GM21786 (cell line): ENCODE measurements at regions not wholly inside any gene's neighbourhood (a gene's known extent, or its start where the extent isn't known, plus 50 kb on each side); places are given as distances from the start of the nearest gene placed in this dataset.
A peak's percentile ranks its signal among the peaks of the same experiment; 100 is the strongest.
"Not testable (repeated sequence)": the region's sequence is repeated elsewhere in the genome, so short reads cannot be mapped to it uniquely, and the experiment has no call there.

Experiments used
- ATAC-seq: cut with Tn5 transposase; IDR thresholded peaks from one replicate; pipeline ENCODE4 v1.9.1; 2021; ENCODE audit not compliant: unreplicated experiment

DNA sequence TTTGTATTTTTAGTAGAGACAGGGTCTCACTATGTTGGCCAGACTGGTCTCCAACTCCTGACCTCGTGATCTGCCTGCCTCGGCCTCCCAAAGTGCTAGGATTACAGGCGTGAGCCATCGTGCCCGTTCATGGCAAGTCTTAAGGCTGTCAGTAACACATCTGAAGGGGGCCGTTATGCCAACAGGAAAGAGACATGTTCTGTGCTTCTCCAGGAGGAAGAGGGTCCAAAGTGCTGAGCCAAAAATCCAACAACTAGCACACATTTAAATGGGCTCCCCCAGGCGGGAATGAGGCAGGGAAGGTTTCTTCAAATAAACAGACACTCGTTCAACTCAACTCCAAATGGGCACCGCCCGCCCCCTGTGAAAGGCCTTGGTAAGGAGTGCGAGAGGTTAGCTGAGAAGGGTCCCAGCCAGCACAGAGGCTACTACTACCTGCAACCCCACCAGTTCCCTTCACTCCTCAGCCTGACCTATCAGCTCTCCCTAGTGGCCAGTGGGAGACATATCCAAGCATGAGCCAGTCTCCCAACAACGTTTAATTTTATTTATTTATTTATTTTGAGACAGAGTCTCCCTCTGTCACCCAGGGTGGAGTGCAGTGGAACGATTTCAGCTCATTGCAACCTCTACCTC lies 84.1 kb upstream of the DMRT1 start:
- no peak for ATAC-seq

DNA sequence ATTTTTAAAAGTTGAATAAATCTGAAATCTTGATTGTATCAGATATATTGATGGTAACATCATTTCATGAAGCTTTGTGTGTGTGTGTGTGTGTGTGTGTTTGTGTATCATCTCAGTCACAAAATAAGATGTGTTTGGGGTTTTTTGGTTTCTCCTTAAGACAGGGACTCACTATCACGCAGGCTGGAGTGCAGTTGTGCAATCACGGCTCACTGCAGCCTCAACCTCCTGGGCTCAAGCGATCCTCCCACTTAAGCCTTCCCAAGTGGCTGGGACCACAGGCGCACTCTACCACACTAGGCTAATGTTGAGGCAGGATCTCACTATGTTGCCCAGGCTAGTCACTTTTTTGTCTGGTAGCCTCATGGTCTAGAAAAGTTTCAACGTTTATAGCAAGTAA lies 83.4 kb upstream of the DMRT1 start:
- no peak for ATAC-seq

DNA sequence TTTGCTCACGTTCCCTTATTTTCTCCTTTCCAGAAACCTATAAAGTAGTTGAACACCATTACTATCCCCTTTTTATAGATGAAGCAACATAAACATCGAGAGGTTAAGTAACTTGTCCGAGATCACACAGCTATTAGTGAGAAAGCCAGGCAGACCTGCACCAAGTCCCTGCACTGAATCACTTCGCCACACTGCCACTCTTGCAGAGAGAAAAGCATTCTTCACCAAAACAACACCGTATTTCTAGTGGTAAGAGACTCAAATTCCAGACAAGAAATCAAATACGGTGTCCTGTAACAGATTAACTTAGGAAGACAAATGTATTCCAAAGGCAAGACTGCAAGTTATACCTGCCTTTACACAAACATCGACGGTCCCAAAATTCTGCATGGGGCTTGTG lies 82.0 kb upstream of the DMRT1 start:
- no peak for ATAC-seq

DNA sequence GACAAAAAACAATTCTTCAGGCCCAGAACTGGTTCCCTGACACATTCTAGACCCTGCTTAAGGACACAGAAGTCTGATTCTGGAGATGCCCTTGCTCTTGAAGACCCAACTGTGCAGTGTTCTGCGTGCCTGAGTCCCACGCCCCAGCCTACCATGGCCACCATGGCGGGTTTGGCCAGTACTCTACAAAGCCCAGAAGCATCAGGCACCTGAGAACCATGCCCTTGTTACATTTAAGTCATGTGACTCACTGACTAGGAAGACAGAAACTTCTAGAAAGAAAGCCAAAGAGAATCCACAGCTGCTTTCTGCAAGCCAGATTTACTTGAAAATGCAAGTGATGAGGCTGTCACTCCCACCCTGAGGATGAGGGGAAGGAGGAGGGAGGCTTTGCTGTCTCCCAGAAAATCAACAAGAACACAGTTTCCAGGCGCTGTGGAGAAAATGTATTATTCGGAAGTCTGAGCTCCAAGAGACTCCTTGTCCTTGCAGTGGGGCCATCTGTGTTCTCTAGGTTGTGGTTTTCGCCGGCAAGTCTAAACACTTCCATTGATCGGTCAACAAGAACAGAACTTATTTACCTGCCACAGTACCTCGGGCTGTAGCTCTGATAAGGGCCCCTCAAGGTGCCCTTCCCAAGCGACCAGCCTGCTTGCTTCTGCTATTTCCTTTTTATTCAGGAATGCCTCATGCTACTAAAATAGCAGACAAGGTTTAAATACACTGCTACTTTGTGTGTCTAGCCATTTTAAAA lies 81.3 kb upstream of the DMRT1 start:
- ATAC-seq: no peak

DNA sequence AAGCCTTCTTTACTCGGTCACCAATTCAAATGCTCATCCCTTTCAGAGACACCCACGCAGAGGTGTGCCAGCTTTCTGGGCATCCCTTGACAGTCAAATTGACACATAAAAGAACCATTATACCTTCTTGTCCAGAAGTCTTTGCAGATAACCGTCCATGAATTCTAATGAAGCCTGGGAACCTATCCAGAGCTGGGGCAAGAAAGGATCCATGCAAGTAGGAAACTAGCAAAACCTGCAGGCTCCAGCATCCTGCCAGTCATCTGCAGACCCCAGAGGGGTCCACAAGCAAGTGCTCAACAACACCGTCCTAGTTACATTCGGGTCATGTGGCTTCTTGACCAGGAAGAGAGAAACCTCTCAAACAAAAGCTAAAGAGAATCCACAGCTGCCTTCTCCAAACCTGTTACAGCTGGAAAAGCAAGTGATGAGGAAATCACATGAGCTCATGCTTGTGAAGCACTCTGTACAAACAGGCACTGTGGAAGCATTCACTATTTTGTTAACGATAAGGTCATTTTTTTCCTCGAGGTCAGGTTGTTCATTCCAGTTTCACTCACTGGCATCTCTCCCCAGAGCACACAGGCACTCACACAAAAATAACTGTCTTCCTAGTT lies 80.2 kb upstream of the DMRT1 start:
- ATAC-seq: no peak

DNA sequence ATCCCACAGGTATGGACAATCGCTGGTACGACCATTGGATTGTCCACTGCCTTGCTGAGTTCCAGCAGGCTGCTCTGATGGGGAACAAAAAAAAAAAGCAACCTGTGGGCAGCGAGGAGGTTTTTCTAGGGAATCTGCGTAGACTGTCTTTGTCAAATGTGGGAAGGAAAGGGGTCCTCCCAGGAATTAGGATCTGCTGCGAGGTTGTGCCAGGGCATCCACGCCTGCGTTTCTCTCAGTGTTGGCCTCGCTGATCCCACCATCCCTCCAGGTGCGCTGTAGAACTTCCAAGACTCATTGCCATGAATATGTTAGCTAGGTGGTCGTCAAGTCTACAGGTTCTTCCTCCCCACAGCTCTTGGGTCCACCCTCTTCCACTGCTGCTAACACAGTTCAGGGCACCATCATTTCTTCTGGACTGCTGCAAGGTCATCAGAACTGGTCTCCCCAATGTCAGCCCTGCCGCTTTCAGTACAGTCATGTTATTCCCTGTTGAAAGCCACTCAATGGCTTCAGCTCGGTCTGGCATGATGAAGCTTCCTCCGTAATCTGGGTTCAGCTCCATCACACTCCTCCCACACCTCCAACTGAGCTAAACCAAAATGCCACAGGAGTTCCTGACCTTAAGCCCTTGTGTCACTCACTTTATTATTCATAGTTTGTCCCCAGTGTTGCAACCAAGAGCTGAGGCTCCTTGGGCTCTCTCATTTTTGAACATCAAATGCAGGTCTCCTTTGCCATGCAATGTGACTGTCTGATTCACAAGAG lies 79.5 kb upstream of the DMRT1 start:
- ATAC-seq: no peak

DNA sequence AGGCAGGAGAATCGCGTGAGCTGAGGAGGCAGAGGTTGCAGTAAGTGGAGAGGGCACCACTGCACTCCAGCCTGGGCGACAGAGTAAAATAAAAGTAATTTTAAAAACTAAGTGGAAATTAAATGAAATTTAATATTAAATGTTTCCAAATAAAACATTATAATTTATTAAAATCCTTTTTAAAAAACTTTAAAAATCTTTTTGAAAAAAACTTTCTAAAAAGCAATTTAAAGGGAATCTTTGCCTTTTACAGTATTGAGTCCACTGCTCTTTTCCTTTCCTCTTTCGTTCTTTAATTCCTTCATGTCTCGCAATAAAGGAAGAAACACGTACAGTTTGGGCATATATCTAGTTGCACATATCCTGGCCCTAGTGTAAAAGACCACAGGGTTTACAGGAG lies 77.8 kb upstream of the DMRT1 start:
- ATAC-seq: no peak

DNA sequence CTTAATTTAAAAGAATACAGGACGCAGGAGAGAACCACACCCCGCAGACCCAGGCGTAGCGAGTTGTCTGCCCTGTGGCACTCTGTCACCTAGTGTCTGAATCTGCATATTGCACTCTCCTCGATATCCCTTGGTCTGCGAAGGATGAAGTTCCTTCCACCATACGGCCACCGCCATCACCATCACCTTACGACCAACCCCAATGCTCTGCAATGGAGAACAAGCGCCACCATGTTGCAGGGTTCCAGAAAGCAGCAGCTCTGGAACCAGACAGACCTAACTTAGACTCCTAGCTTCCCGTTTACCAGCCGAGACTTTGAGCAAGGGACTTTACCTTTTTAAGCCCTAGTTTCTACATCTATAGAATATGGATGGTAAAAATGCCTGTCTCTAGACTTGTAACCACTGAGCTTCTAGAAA lies 77.4 kb upstream of the DMRT1 start:
- ATAC-seq: peak; percentile 98

DNA sequence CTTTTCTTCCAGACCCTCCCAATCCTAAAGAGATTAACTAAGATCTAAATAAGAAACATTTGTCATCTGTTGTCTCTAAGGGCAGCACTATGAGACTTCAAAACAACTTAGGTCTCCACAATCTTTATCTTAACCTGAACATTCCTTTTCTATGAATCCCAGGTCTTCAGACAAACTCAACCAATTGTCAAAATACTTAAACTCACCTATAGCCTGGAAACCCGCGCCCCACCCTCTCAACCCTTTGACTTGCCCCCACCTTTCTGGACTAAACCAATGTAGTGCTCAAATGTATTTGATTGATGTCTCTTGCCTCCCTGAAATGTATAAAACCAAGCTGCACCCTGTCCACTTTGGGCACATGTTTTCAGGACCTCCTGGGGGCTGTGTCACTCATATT lies 76.5 kb upstream of the DMRT1 start:
- no peak for ATAC-seq

DNA sequence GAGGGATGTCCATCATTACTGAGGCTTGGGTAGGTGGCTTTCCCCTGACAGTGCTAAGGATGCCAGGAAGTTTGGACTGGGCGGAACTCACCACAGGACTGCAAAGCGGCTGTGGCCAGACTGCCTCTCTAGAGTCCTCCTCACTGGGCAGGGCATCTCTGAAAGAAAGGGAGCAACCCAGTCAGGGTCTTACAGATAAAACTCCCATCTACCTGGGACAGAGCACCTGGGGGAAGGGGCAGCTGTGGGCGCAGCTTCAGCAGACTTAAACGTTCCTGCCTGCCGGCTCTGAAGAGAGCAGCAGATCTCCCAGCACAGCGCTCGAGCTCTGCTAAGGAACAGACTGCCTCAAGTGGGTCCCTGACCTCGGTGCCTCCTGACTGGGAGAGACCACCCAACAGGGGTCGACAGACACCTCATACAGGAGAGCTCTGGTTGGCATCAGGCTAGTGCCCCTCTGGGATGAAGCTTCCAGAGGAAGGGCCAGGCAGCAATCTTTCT lies 74.4 kb upstream of the DMRT1 start:
- ATAC-seq: not testable (repeated sequence)

DNA sequence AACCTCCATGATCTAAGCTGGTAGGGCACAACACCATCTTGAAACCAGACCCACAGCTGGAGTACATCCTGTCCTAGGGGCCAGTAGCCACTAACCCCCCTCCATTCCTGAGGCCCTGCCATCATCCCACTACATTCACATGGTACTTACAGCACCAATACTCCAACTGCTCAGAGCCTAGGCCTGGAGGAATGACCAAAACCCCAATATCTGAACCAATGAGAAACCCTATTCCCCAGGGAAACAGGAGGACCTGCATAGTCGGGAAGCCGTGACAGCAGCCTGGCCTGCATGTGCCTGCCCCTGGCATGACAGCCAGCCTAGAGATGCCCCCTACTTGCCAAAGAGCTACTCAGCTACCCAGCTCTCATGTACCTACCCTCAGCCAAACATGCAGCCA lies 65.4 kb upstream of the DMRT1 start:
- no peak for ATAC-seq

DNA sequence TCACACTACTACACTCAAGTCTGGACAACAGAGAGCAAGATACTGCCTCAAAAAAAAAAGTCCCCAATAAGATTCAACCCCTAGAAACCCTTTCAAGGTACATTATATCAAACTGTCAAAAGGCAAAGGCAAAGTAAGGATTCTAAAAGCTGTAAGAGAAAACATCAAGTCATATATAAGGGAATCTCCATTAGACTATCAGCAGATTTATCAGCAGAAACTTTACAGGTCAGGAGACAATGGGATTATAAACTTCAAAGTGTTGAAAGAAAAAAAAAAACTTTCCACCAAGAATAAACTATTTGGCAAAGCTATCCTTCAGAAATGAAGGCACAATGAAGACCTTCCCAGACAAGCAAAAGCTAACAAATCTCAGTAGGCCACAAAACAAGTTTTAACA lies 63.5 kb upstream of the DMRT1 start:
- ATAC-seq: no peak

DNA sequence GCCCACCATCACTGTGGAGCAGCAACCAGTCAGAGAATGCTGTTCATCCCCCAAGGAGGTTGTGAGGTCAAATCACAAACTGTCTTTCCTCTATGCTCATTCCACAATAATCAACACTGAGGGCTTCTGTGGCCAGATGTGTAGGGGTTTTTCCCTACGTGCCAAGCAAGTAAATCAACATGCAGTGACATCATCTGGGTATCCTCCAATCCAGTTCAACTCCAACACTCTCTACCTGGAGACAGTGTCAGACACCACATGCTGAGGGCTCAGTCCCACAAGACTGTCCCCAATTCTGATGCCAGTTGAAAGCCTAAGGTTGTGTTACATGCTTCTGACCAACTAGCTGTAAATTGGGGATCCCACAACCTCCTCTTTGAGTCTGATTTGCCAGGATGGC lies 57.3 kb upstream of the DMRT1 start:
- ATAC-seq: no peak

DNA sequence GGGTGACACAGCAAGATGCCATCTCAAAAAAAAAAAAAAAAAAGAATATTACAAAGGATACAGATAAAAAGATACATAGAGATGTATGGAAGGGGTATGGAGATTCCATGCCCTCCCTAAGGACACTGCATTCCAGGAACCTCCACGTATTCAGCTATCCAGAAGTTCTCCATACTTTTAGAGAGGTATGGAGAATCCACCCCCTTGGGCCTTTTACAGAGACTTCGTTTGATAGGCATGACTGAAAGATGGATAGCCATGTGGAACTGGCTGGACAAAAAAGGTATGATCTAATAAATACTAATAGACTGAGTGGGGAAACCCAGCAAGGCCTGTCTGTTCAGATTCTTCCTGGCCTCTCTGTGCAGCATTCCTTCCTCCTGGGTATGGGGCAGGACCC lies 56.6 kb upstream of the DMRT1 start:
- ATAC-seq: no peak

DNA sequence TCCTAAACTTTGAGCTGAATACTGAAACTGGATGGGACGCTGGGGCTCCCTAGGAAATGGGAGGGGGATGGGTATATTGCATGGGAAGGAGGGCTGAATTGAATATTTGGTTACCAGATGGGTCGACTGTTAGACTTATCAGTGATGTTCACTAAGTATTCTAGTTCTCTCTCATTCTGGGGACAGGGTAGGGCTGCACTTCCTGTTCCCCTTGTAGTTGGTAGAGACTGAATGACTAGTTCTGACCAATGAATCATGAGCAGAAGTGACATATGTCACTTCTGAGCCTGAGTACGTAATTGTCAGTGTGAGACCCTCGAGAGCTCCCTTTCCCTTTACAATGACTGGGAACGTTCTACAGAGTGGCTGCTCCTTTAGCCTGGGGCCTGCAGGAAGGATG lies 55.5 kb upstream of the DMRT1 start:
- ATAC-seq: no peak

DNA sequence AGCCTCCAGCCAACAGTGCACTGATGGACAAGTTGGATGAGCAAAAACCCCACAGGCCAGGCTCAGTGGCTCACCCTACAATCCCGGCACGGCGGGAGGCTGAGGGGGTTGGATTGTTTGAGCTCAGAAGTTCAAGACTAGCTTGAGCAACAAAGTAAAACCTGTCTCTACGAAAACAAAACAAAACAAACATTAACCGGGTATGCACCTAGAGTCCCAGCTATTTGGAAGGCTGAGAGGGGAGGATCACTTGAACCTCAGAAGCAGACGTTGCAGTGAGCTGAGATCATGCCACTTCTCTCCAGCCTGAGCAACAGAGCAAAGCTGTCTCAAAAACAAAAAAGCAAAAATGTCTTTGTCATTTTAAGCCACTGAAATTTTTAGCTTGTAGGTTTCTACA lies 55.1 kb upstream of the DMRT1 start:
- no peak for ATAC-seq

DNA sequence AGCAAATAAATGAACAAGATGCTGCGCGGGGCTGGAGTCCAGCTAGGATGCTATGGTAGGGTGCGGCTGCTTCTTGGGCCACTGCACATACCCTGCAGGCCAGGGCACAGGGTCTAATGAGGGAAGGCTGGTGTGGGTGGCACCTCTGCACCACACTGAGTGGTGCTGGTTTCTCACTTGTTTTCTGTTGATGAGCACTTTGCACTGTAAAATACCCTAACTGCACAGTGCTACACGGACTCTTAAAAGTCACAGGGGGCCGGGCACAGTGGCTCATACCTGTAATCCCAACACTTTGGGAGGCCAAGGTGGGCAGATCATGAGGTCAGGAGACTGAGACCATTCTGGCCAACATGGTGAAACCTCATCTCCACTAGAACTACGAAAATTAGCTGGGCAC lies 52.7 kb upstream of the DMRT1 start:
- no peak for ATAC-seq
